IMR-90 (cell line): ENCODE measurements at regions not wholly inside any gene's neighbourhood (a gene's known extent, or its start where the extent isn't known, plus 50 kb on each side); places are given as distances from the start of the nearest gene placed in this dataset.

ENCODE experiments used
- ATAC-seq: fragments of 200-7000 bp; cut with Tn5 transposase; 2 replicates; pipeline ENCODE4 v1.9.1; 2020; ENCODE audit warnings: low read depth, mild to moderate bottlenecking, moderate library complexity
- BruUV-seq: library from RNA; stranded (reverse); fragments of 400-500 nt; replicated peaks from 2 replicates; lab custom pipeline; 2021; lab: Mats Ljungman, UMichigan
- CTCF ChIA-PET: fragments of 300-600 bp; formaldehyde crosslinking; extraction: SDS; loops from one replicate; lab custom pipeline; 2021; ENCODE audit warnings: antibody characterized with exemption; lab: Yijun Ruan, JAX
- POLR2A ChIA-PET: fragments of 300-600 bp; sonication (Branson Sonifier 250); formaldehyde crosslinking; loops from one replicate; lab custom pipeline; 2022; ENCODE audit warnings: antibody characterized with exemption; ENCODE audit not compliant: unreplicated experiment; lab: Charles Lee
- DNase-seq: peaks from one replicate; pipeline ENCODE4 v3.0.0; 2013
- H2AFZ ChIP-seq: replicated peaks from 2 replicates; pipeline ENCODE3; 2013; ENCODE audit warnings: low read length, mild to moderate bottlenecking; ENCODE audit not compliant: poor library complexity
- H2AK5ac ChIP-seq: 2 replicates; pipeline ENCODE4 v1.6.1; 2013; ENCODE audit warnings: low read depth, low read length, inconsistent platforms
- H2AK9ac ChIP-seq: replicated peaks from 2 replicates; pipeline ENCODE3; 2013; ENCODE audit warnings: mild to moderate bottlenecking, low read depth, low read length, moderate library complexity; ENCODE audit not compliant: poor library complexity
- H2BK120ac ChIP-seq: 2 replicates; pipeline ENCODE4 v1.6.1; 2013; ENCODE audit warnings: low read depth, low read length, inconsistent platforms
- H2BK15ac ChIP-seq: 3 replicates; pipeline ENCODE4 v1.6.1; 2013; ENCODE audit warnings: low read depth, low read length, inconsistent platforms
- H2BK20ac ChIP-seq: 2 replicates; pipeline ENCODE4 v1.6.1; 2013; ENCODE audit warnings: low read depth, mild to moderate bottlenecking, inconsistent platforms, low read length, moderate library complexity
- H2BK5ac ChIP-seq: 2 replicates; pipeline ENCODE4 v1.6.1; 2013; ENCODE audit warnings: mild to moderate bottlenecking, low read depth, low read length, inconsistent platforms; ENCODE audit not compliant: poor library complexity, severe bottlenecking
- H3K14ac ChIP-seq: replicated peaks from 2 replicates; pipeline ENCODE4 v1.6.1; 2013; ENCODE audit warnings: low read depth, low read length, inconsistent platforms
- H3K18ac ChIP-seq: 2 replicates; pipeline ENCODE4 v1.6.1; 2013; ENCODE audit warnings: low read depth, low read length, control low read depth
- H3K23ac ChIP-seq: 2 replicates; pipeline ENCODE4 v1.6.1; 2013; ENCODE audit warnings: low read depth, low read length, inconsistent platforms
- H3K27ac ChIP-seq: 2 replicates; pipeline ENCODE4 v1.5.1; 2013; ENCODE audit warnings: mild to moderate bottlenecking, control low read depth, low read length; ENCODE audit not compliant: insufficient read depth
- H3K27me3 ChIP-seq: 2 replicates; pipeline ENCODE4 v1.6.1; 2013; ENCODE audit warnings: low read length; ENCODE audit not compliant: control insufficient read depth, insufficient read depth
- H3K36me3 ChIP-seq: 2 replicates; pipeline ENCODE4 v1.6.1; 2013; ENCODE audit warnings: low read length, mixed read lengths; ENCODE audit not compliant: control insufficient read depth, insufficient read depth
- H3K4ac ChIP-seq: 2 replicates; pipeline ENCODE4 v1.6.1; 2013; ENCODE audit warnings: low read depth, low read length, inconsistent platforms
- H3K4me1 ChIP-seq: 2 replicates; pipeline ENCODE4 v1.6.1; 2013; ENCODE audit warnings: low read length, mixed read lengths; ENCODE audit not compliant: control insufficient read depth, insufficient read depth
- H3K4me2 ChIP-seq: 2 replicates; pipeline ENCODE4 v1.6.1; 2013; ENCODE audit warnings: low read depth, mild to moderate bottlenecking, control low read depth, low read length, moderate library complexity
- H3K4me3 ChIP-seq: 2 replicates; pipeline ENCODE4 v1.5.1; 2013; ENCODE audit warnings: low read depth, mild to moderate bottlenecking, control low read depth, low read length, moderate library complexity; ENCODE audit not compliant: insufficient read depth
- H3K56ac ChIP-seq: 2 replicates; pipeline ENCODE4 v1.6.1; 2013; ENCODE audit warnings: low read length, inconsistent platforms; ENCODE audit not compliant: insufficient read depth; ENCODE audit errors: extremely low read depth
- H3K79me1 ChIP-seq, 2 experiments: 2 replicates each; pipeline ENCODE4 v1.6.1; 2013; ENCODE audit warnings: low read length in 2 of 2, inconsistent platforms in 1 of 2, low read depth in 1 of 2
- H3K9ac ChIP-seq: 2 replicates; pipeline ENCODE4 v1.6.1; 2013; ENCODE audit warnings: low read depth, low read length, control low read depth
- H3K9me1 ChIP-seq: 2 replicates; pipeline ENCODE4 v1.6.1; 2013; ENCODE audit warnings: low read length, inconsistent platforms; ENCODE audit not compliant: insufficient read depth
- H3K9me3 ChIP-seq: 2 replicates; pipeline ENCODE4 v1.6.1; 2013; ENCODE audit warnings: low read length; ENCODE audit not compliant: control insufficient read depth, insufficient read depth
- H4K20me1 ChIP-seq: 2 replicates; pipeline ENCODE4 v1.6.1; 2013; ENCODE audit warnings: low read length, inconsistent platforms; ENCODE audit not compliant: insufficient read depth
- H4K5ac ChIP-seq: 2 replicates; pipeline ENCODE4 v1.6.1; 2013; ENCODE audit warnings: mild to moderate bottlenecking, low read depth, low read length, control low read depth
- H4K8ac ChIP-seq, 2 experiments: 2 replicates each; pipeline ENCODE4 v1.6.1; 2013; ENCODE audit warnings: low read depth in 2 of 2, low read length in 2 of 2, control low read depth in 1 of 2, inconsistent platforms in 1 of 2
- H4K91ac ChIP-seq: 2 replicates; pipeline ENCODE4 v1.6.1; 2013; ENCODE audit warnings: low read depth, low read length, inconsistent platforms; ENCODE audit not compliant: insufficient read depth
- BHLHE40 ChIP-seq: fragments of 150-350 bp; IDR thresholded peaks from 2 replicates; pipeline ENCODE4 v1.6.1; 2016; ENCODE audit warnings: mild to moderate bottlenecking, low read depth, low read length
- CEBPB ChIP-seq: IDR thresholded peaks from 2 replicates; pipeline ENCODE4 v1.6.1; 2012; ENCODE audit warnings: low read depth, low read length, improper control_type of control experiment
- CHD1 ChIP-seq: IDR thresholded peaks from 2 replicates; pipeline ENCODE4 v1.6.1; 2012; ENCODE audit warnings: low read depth, low read length, improper control_type of control experiment
- FOS ChIP-seq: fragments of 150-350 bp; IDR thresholded peaks from 2 replicates; pipeline ENCODE4 v1.6.1; 2016; ENCODE audit warnings: low read depth, low read length
- MAZ ChIP-seq: IDR thresholded peaks from 2 replicates; pipeline ENCODE4 v1.6.1; 2012; ENCODE audit warnings: low read depth, mild to moderate bottlenecking, low read length, improper control_type of control experiment, moderate library complexity, borderline replicate concordance
- MXI1 ChIP-seq: IDR thresholded peaks from 2 replicates; pipeline ENCODE4 v1.6.1; 2012; ENCODE audit warnings: low read depth, mild to moderate bottlenecking, low read length, moderate library complexity, borderline replicate concordance
- NFE2L2 ChIP-seq: fragments of 150-350 bp; IDR thresholded peaks from 2 replicates; pipeline ENCODE4 v1.6.1; 2016; ENCODE audit warnings: low read depth, mild to moderate bottlenecking, low read length
- POLR2A ChIP-seq: IDR thresholded peaks from 2 replicates; pipeline ENCODE4 v1.6.1; 2012; ENCODE audit warnings: mild to moderate bottlenecking, low read depth, low read length
- RCOR1 ChIP-seq: IDR thresholded peaks from 2 replicates; pipeline ENCODE4 v1.6.1; 2012; ENCODE audit warnings: mild to moderate bottlenecking, low read length, improper control_type of control experiment; ENCODE audit not compliant: insufficient replicate concordance
- RFX5 ChIP-seq: IDR thresholded peaks from 2 replicates; pipeline ENCODE4 v1.8.0; 2012; ENCODE audit warnings: low read depth, mild to moderate bottlenecking, low read length, moderate library complexity
- dilution Hi-C: fragments of 300-500 bp; cut with HindIII; formaldehyde crosslinking; loops from one replicate; pipeline ENCODE4 v1.14.3; 2018; ENCODE audit warnings: low sequenced_read_pairs; ENCODE audit not compliant: unreplicated experiment
- in situ Hi-C: fragments of 300-500 bp; cut with MboI; formaldehyde crosslinking; loops from 3 replicates; pipeline ENCODE4 v1.14.3; 2019; ENCODE audit warnings: low sequenced_read_pairs, inconsistent platforms, mixed read lengths
- intact Hi-C: fragments of 100-400 bp; cut with micrococcal nuclease; formaldehyde crosslinking; loops from 2 replicates; pipeline ENCODE4 v1.10.0; 2022
- TF ChIP-seq, protein P1 (sequence below): conservative IDR thresholded peaks from 2 replicates; pipeline ENCODE4 v1.5.1; 2012; ENCODE audit warnings: mild to moderate bottlenecking, low read depth, low read length, improper control_type of control experiment
- TF ChIP-seq, protein P2 (sequence below): fragments of 150-350 bp; IDR thresholded peaks from 2 replicates; pipeline ENCODE4 v1.6.1; 2017; ENCODE audit warnings: mild to moderate bottlenecking, antibody characterized with exemption, low read length, low read depth
- TF ChIP-seq, protein P3 (sequence below): fragments of 150-350 bp; IDR thresholded peaks from 2 replicates; pipeline ENCODE4 v1.6.1; 2016; ENCODE audit warnings: low read depth, mild to moderate bottlenecking, low read length, moderate library complexity, borderline replicate concordance

DNA sequence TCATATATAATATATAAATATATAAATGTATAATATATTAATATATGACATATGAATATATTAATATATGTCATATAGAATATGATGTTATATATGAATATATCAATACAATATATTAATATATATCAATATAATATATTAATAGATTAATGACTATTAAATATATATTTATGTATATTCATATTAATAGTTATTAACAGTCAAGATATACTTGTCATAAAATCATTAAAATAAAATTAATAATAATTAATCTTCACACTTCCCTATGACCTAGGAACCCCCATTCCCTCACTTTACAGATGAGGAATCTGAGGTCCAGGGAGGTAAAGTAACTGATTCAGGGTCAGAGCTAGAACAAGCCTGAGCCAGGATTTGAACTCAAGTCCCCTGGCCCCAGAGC, 70.6 kb upstream of the SLC6A11 start:
- Histone ChIP-seq H3K9ac (no peak overlapping the region), H3K18ac (no peak overlapping the region), H3K27me3 (no peaks in the 10 kb centered on the region; the same call in 1 of the 2 replicates), H2BK120ac (no peak overlapping the region), H3K14ac (no peak overlapping the region), H3K56ac (no peak overlapping the region), H3K9me1 (no peaks in the 10 kb centered on the region), H3K27ac (no peak overlapping the region), H3K9me3 (no peaks in the 10 kb centered on the region), H2AK5ac (no peak overlapping the region), H3K79me1 (no peaks in the 10 kb centered on the region), H3K23ac (no peak overlapping the region), H4K5ac (no peak overlapping the region), H3K4ac (no peak overlapping the region), H3K4me3 (no peak overlapping the region), H4K8ac (no peak overlapping the region), H4K20me1 (no peaks in the 10 kb centered on the region), H2AFZ (no peak overlapping the region), H3K4me1 (no peaks in the 10 kb centered on the region), H3K36me3 (no peaks in the 10 kb centered on the region), H2BK20ac (no peak overlapping the region), H3K4me2 (no peak overlapping the region), H4K91ac (no peak overlapping the region), H2BK5ac (no peak overlapping the region), H2BK15ac (no peak overlapping the region), H2AK9ac (no peak overlapping the region)
- in situ Hi-C loops (no loop called here), intact Hi-C loops (no loop called here), dilution Hi-C loops (no loop called here)
- TF ChIP-seq MXI1 (no peak), FOS (no peak), RCOR1 (no peak), BHLHE40 (no peak), CEBPB (no peak), POLR2A (no peak), CHD1 (no peak), MAZ (no peak), NFE2L2 (no peak), RFX5 (no peak)
- TF ChIP-seq, protein P1, sequence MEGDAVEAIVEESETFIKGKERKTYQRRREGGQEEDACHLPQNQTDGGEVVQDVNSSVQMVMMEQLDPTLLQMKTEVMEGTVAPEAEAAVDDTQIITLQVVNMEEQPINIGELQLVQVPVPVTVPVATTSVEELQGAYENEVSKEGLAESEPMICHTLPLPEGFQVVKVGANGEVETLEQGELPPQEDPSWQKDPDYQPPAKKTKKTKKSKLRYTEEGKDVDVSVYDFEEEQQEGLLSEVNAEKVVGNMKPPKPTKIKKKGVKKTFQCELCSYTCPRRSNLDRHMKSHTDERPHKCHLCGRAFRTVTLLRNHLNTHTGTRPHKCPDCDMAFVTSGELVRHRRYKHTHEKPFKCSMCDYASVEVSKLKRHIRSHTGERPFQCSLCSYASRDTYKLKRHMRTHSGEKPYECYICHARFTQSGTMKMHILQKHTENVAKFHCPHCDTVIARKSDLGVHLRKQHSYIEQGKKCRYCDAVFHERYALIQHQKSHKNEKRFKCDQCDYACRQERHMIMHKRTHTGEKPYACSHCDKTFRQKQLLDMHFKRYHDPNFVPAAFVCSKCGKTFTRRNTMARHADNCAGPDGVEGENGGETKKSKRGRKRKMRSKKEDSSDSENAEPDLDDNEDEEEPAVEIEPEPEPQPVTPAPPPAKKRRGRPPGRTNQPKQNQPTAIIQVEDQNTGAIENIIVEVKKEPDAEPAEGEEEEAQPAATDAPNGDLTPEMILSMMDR, result no peak
- TF ChIP-seq, protein P2, sequence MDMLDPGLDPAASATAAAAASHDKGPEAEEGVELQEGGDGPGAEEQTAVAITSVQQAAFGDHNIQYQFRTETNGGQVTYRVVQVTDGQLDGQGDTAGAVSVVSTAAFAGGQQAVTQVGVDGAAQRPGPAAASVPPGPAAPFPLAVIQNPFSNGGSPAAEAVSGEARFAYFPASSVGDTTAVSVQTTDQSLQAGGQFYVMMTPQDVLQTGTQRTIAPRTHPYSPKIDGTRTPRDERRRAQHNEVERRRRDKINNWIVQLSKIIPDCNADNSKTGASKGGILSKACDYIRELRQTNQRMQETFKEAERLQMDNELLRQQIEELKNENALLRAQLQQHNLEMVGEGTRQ, result no peak
- TF ChIP-seq, protein P3, sequence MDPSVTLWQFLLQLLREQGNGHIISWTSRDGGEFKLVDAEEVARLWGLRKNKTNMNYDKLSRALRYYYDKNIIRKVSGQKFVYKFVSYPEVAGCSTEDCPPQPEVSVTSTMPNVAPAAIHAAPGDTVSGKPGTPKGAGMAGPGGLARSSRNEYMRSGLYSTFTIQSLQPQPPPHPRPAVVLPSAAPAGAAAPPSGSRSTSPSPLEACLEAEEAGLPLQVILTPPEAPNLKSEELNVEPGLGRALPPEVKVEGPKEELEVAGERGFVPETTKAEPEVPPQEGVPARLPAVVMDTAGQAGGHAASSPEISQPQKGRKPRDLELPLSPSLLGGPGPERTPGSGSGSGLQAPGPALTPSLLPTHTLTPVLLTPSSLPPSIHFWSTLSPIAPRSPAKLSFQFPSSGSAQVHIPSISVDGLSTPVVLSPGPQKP, result no peak
- no peak for ATAC-seq
- no peak for DNase-seq
- no TSS peak for BruUV-seq
- ChIA-PET POLR2A (no interaction called here), CTCF (no interaction called here)
